ENCODE measurements at regions not wholly inside any gene's neighbourhood (a gene's known extent, or its start where the extent isn't known, plus 50 kb on each side); places are given as distances from the start of the nearest gene placed in this dataset.

- FAIRE-seq, result peak; percentile 56
- peak; percentile 74 to 96 for DNase-seq (ENCODE audit: low read depth in 1 of 2, low spot score in 1 of 2)
- Histone ChIP-seq H3K9me3 (0 out of 3 replicates have a peak, but pooled peaks cover 4% of the 10 kb centered on the region), H3K4me2 (peak overlapping the region; percentile 64), H3K4me3 (no peak overlapping the region), H3K4me1 (peaks cover 40% of the 10 kb centered on the region), H3K27ac (peak overlapping the region; percentile 87 to 97)
- POLR2A ChIA-PET, result interaction anchor here (0.5 to 1.8 kb wide), 4 partner anchors 27 to 229 kb away, joined by 4 to 8 read pairs (median 4); no protein-coding TSS in a partner anchor
- peak; percentile 94 for ATAC-seq
- CTCF ChIA-PET, result interaction anchor here (0.8 to 3.0 kb wide), 6 partner anchors 11 to 600 kb away, joined by 3 to 13 read pairs (median 6); no protein-coding TSS in a partner anchor
- 4% methylated on average over 10 of the region's 10 CpGs for WGBS (ENCODE audit: missing lambda C conversion rate)
- no peak for TF ChIP-seq KDM5A (IDR thresholded peaks at IDR 0.05)
- peak in 1 of 2 experiments; percentile 69; a peak in 2 of 4 replicates for TF ChIP-seq CEBPB (IDR thresholded peaks at IDR 0.05)
- no peak for TF ChIP-seq PHF8 (IDR thresholded peaks at IDR 0.05; ENCODE audit: borderline replicate concordance, low read depth)
- TF ChIP-seq TFCP2L1 (CRISPR knock-in tag; IDR thresholded peaks at IDR 0.05), result no peak
- TF ChIP-seq HOXA7 (CRISPR knock-in tag; IDR thresholded peaks at IDR 0.05), result no peak
- TF ChIP-seq FOSB (CRISPR knock-in tag; IDR thresholded peaks at IDR 0.05), result no peak
- TF ChIP-seq FOSL2 (IDR thresholded peaks at IDR 0.05), result peak; percentile 58
- peak; percentile 88 for TF ChIP-seq FOSL2 (CRISPR knock-in tag; IDR thresholded peaks at IDR 0.05)
- TF ChIP-seq ZC3H11A (IDR thresholded peaks at IDR 0.05), result no peak
- peak; percentile 74; the same call in 1 of the 2 replicates for TF ChIP-seq RARB (CRISPR knock-in tag; IDR thresholded peaks at IDR 0.05)
- peak; percentile 82 to 84; a peak in 4 of 5 replicates for TF ChIP-seq JUN (IDR thresholded peaks at IDR 0.05)
- 0 out of 2 replicates have a peak, but pooled peaks have one; percentile 23 for TF ChIP-seq BHLHE40 (IDR thresholded peaks at IDR 0.05; ENCODE audit: low read depth, low read length)
- no peak for TF ChIP-seq POLR2A (IDR thresholded peaks at IDR 0.05; ENCODE audit: low read length)
- TF ChIP-seq HOXB5 (CRISPR knock-in tag; IDR thresholded peaks at IDR 0.05), result peak; percentile 89
- no peak for TF ChIP-seq HEYL (CRISPR knock-in tag; IDR thresholded peaks at IDR 0.05)
- TF ChIP-seq JUNB (IDR thresholded peaks at IDR 0.05), result peak; percentile 90
- peak; percentile 73 for TF ChIP-seq EHF (CRISPR knock-in tag; IDR thresholded peaks at IDR 0.05)
- no peak for TF ChIP-seq EHMT2 (IDR thresholded peaks at IDR 0.05; ENCODE audit: low read depth)
- TF ChIP-seq MAZ (IDR thresholded peaks at IDR 0.05; ENCODE audit: borderline replicate concordance, low read depth, low read length), result no peak
- TF ChIP-seq CTCF (IDR thresholded peaks at IDR 0.05), result no peak
- no peak for TF ChIP-seq HDAC2 (IDR thresholded peaks at IDR 0.05)
- TF ChIP-seq RAD21 (conservative IDR thresholded peaks at IDR 0.05 in 1 of 2, IDR thresholded peaks at IDR 0.05 in 1 of 2), result peak in 1 of 2 experiments; percentile 59; a peak in 3 of 5 replicates
- no peak for TF ChIP-seq RNF2 (IDR thresholded peaks at IDR 0.05; ENCODE audit: borderline replicate concordance, low read depth)
- no peak for TF ChIP-seq ZFP36 (IDR thresholded peaks at IDR 0.05; ENCODE audit: borderline replicate concordance, partially characterized antibody)
- peak; percentile 73; the same call in 1 of the 2 replicates for TF ChIP-seq ZNF302 (CRISPR knock-in tag; IDR thresholded peaks at IDR 0.05)
- peak; percentile 66 to 92; a peak in 4 of 5 replicates for TF ChIP-seq EP300 (IDR thresholded peaks at IDR 0.05)
- no peak for TF ChIP-seq NFE2L2 (conservative IDR thresholded peaks at IDR 0.05; ENCODE audit: low read length)
- TF ChIP-seq RFX5 (IDR thresholded peaks at IDR 0.05), result no peak
- TF ChIP-seq CHD2 (IDR thresholded peaks at IDR 0.05; ENCODE audit: low read length, partially characterized antibody), result no peak
- TF ChIP-seq ESRRA (IDR thresholded peaks at IDR 0.05; ENCODE audit: borderline replicate concordance, low read length), result no peak
- peak; percentile 96 for TF ChIP-seq GATA3 (IDR thresholded peaks at IDR 0.05; ENCODE audit: borderline replicate concordance)
- TF ChIP-seq MAX (IDR thresholded peaks at IDR 0.05), result peak; percentile 95
- no peak for TF ChIP-seq CBX2 (IDR thresholded peaks at IDR 0.05; ENCODE audit: borderline replicate concordance, low read depth)
- TF ChIP-seq NR3C1 (IDR thresholded peaks at IDR 0.05), result no peak
- no peak for TF ChIP-seq MAFK (IDR thresholded peaks at IDR 0.05; ENCODE audit: partially characterized antibody)
- TF ChIP-seq ELK1 (IDR thresholded peaks at IDR 0.05; ENCODE audit: low read depth, low read length), result no peak
- TF ChIP-seq HES2 (IDR thresholded peaks at IDR 0.05), result no peak
- no peak for TF ChIP-seq CHD4 (IDR thresholded peaks at IDR 0.05; ENCODE audit: borderline replicate concordance)
- TF ChIP-seq MYC (IDR thresholded peaks at IDR 0.05; ENCODE audit: borderline replicate concordance, low read length), result no peak; the same call in 1 of the 2 replicates
Measured at GRCh38 chr12:102539651-102540553, 59.5 kb upstream of the IGF1 start.
